ENCODE measurements at regions not wholly inside any gene's neighbourhood (a gene's known extent, or its start where the extent isn't known, plus 50 kb on each side); places are given as distances from the start of the nearest gene placed in this dataset.

DNA sequence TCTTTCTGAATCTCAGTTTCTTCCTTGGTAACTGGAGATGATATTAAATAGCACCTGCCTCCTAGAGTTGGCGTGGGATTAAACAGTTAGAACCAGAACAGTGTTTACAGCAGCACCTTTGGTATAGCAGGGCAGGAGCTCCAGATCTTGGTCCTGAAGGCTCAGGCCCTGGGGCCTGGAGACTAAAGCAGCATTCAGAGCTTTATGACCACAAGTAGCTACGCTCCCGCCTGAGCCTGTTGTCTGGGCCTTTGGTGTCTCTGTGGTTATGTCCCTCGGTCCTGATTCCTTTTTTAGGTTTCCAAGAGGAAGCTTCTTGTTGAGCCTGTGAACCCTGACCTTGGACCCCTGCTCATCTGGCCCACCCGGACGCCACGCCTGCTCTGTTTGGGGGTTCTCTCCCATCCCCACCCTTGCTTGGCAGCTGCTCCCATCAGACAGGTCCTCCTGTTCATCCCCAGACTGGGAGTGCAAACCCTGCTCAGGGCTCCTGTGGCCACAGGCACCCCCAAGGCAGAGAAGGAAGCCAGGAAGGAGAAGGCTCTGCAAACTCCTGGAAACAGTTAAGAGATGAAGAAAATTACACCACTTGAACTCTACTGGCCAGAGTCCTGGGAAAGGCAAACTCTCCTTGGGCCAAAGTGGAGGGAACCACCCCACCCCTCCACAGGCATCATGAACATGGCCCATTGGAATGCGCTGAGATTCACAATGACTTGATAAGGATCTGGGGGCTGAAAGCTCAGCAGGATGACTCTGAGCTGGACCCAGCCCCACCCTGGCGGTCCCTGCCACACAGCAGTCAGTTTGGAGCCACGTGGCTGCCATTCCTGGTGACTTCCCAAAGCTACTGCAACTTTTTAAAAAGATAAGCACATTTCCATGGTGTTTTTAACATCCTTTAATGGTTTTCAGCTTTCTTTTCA lies 50.1 kb upstream of the TMEM72 start:
- peak; percentile 90 for DNase-seq
- in situ Hi-C loops (cut with HindIII; ENCODE audit: low pct_ligation_motif_present, low sequenced_read_pairs) = loop anchor here (25.0 kb wide), 1 partner anchor 1199 kb away; no protein-coding TSS in a partner anchor
- Histone ChIP-seq H3K27ac (peak overlapping the region; percentile 56), H3K27me3 (replicated peaks) (no peaks in the 10 kb centered on the region), H3K36me3 (replicated peaks) (no peaks in the 10 kb centered on the region), H3K4me3 (ENCODE audit: low read depth, low read length) (no peak overlapping the region)
- TF ChIP-seq CTCF (IDR thresholded peaks at IDR 0.05; ENCODE audit: low read depth, low read length, missing control alignments) = no peak
